DOHH2 (cell line): ENCODE measurements at regions not wholly inside any gene's neighbourhood (a gene's known extent, or its start where the extent isn't known, plus 50 kb on each side); places are given as distances from the start of the nearest gene placed in this dataset.

Experiments used
- H3F3A ChIP-seq: fragments of 200-600 bp; sonication (generic), shearing (Covaris generic); 2 replicates; pipeline ENCODE4 v1.6.0; 2016; ENCODE audit warnings: antibody characterized with exemption, mild to moderate bottlenecking; ENCODE audit not compliant: control insufficient read depth, insufficient read depth
- H3K27ac ChIP-seq: fragments of 200-600 bp; sonication (generic); 2 replicates; pipeline ENCODE4 v1.5.1; 2014; ENCODE audit warnings: low read depth, mild to moderate bottlenecking, low read length, moderate library complexity
- H3K27me3 ChIP-seq: fragments of 200-600 bp; sonication (generic); 2 replicates; pipeline ENCODE4 v1.6.1; 2014; ENCODE audit warnings: mild to moderate bottlenecking, low read length, mixed read lengths; ENCODE audit not compliant: control insufficient read depth
- H3K36me3 ChIP-seq: fragments of 200-600 bp; sonication (generic); 2 replicates; pipeline ENCODE4 v1.6.1; 2014; ENCODE audit warnings: mild to moderate bottlenecking, low read length, moderate library complexity, mixed read lengths; ENCODE audit not compliant: control insufficient read depth
- H3K4me1 ChIP-seq: fragments of 200-600 bp; sonication (generic); 2 replicates; pipeline ENCODE4 v1.6.1; 2014; ENCODE audit warnings: mild to moderate bottlenecking, low read length, mixed read lengths; ENCODE audit not compliant: control insufficient read depth
- H3K4me2 ChIP-seq: fragments of 200-600 bp; sonication (generic); 2 replicates; pipeline ENCODE4 v1.6.0; 2014; ENCODE audit warnings: mild to moderate bottlenecking, low read length, moderate library complexity
- H3K4me3 ChIP-seq: fragments of 200-600 bp; sonication (generic); 2 replicates; pipeline ENCODE4 v1.5.1; 2014; ENCODE audit warnings: mild to moderate bottlenecking, low read length, mixed read lengths
- H3K79me2 ChIP-seq: fragments of 200-600 bp; sonication (generic); 2 replicates; pipeline ENCODE4 v1.6.1; 2014; ENCODE audit warnings: mild to moderate bottlenecking, low read length, mixed read lengths; ENCODE audit not compliant: control insufficient read depth
- H3K9me2 ChIP-seq: fragments of 200-600 bp; sonication (generic); replicated peaks from 2 replicates; pipeline ENCODE4 v1.6.1; 2014; ENCODE audit warnings: mild to moderate bottlenecking, low read length, mixed read lengths; ENCODE audit not compliant: control insufficient read depth
- H3K9me3 ChIP-seq: fragments of 200-600 bp; sonication (generic); 2 replicates; pipeline ENCODE4 v1.6.1; 2014; ENCODE audit warnings: antibody characterized with exemption, low read length, mixed read lengths; ENCODE audit not compliant: control insufficient read depth, insufficient read depth
- H4K20me1 ChIP-seq: fragments of 200-600 bp; sonication (generic); 2 replicates; pipeline ENCODE4 v1.6.0; 2014; ENCODE audit warnings: low read depth, mild to moderate bottlenecking, antibody characterized with exemption, low read length, moderate library complexity; ENCODE audit not compliant: control insufficient read depth, insufficient read depth
- EZH2phosphoT487 ChIP-seq: fragments of 200-600 bp; sonication (generic); IDR thresholded peaks from 2 replicates; pipeline ENCODE4 v1.6.1; 2017; ENCODE audit warnings: borderline replicate concordance, mild to moderate bottlenecking, antibody characterized with exemption, low read length, moderate library complexity, mixed read lengths
- TF ChIP-seq, protein P1 (sequence below): fragments of 200-600 bp; sonication (generic); IDR thresholded peaks from one replicate; pipeline ENCODE4 v1.5.1; 2014; ENCODE audit warnings: antibody characterized with exemption, mild to moderate bottlenecking, low read depth, low read length; ENCODE audit not compliant: poor library complexity, severe bottlenecking

DNA sequence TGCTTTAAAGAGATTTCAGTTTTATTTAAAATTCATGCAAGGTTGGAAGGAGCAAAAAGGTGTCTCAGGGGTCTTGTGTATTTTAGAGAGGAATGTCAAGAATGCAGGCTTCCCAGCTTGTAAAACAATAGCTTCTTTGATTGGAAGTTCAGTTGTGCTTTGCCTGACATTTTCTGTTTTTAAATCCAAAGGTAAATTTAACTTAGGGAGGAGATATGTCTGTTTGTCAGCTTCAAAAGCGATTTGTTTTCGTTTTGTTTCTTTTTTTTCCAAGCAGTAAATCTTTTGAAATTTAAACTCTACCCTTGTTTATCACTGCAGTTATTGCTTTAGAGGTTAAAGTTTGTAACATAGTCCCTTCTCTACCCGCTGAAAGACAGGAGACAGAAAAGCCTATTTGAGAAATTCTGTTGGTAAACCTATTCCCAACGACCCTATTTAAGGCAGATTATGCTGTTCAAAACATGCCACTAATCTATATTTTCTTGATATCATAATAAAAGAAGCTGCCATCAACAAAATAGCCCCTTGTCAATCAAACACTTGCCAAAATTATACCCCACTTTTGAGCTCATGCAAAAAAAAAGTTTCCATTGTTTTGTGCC lies 639.6 kb downstream of the IRS1 start:
- Histone ChIP-seq H3K27ac (no peak overlapping the region), H3K36me3 (no peaks in the 10 kb centered on the region), H3K79me2 (no peaks in the 10 kb centered on the region), H3K27me3 (no peaks in the 10 kb centered on the region), H3K9me2 (no peaks in the 10 kb centered on the region), H3K4me2 (no peak overlapping the region), H3K4me3 (no peak overlapping the region), H3K4me1 (no peaks in the 10 kb centered on the region), H3F3A (no peaks in the 10 kb centered on the region), H3K9me3 (no peaks in the 10 kb centered on the region), H4K20me1 (no peaks in the 10 kb centered on the region)
- TF ChIP-seq, protein P1, sequence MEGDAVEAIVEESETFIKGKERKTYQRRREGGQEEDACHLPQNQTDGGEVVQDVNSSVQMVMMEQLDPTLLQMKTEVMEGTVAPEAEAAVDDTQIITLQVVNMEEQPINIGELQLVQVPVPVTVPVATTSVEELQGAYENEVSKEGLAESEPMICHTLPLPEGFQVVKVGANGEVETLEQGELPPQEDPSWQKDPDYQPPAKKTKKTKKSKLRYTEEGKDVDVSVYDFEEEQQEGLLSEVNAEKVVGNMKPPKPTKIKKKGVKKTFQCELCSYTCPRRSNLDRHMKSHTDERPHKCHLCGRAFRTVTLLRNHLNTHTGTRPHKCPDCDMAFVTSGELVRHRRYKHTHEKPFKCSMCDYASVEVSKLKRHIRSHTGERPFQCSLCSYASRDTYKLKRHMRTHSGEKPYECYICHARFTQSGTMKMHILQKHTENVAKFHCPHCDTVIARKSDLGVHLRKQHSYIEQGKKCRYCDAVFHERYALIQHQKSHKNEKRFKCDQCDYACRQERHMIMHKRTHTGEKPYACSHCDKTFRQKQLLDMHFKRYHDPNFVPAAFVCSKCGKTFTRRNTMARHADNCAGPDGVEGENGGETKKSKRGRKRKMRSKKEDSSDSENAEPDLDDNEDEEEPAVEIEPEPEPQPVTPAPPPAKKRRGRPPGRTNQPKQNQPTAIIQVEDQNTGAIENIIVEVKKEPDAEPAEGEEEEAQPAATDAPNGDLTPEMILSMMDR, result no peak

GRCh38 chr2:226158940-226159339 lies 640.7 kb downstream of the IRS1 start:
- peaks cover 4% of the 10 kb centered on the region; the same call in 1 of the 2 replicates for H3K4me1 ChIP-seq

DNA sequence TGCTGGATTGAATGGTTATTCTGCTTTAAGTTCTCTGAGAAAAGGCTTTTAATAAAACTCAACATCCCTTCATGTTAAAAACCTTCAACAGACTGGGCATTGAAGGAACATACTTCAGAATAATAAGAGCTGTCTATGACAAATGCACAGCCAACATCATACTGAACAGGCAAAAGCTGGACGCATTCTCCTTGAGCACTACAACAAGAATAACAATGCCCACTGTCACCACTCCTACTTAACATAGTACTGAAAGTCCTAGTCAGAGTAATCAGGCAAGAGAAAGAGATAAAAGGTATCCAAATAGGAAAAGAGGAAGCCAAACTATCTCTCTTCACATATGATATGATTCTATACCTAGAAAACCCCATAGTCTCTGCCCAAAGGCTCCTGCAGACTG lies 641.4 kb downstream of the IRS1 start:
- TF ChIP-seq EZH2phosphoT487, result no peak
- TF ChIP-seq, protein P1, result no peak
- Histone ChIP-seq H3K4me2 (no peak overlapping the region), H4K20me1 (no peaks in the 10 kb centered on the region)

More at GRCh38 chr2:226158940-226159339, 640.7 kb downstream of the IRS1 start:
- Histone ChIP-seq H3K36me3 (no peaks in the 10 kb centered on the region), H3F3A (no peaks in the 10 kb centered on the region), H3K27ac (no peak overlapping the region), H3K9me3 (no peaks in the 10 kb centered on the region), H3K27me3 (no peaks in the 10 kb centered on the region), H4K20me1 (no peaks in the 10 kb centered on the region), H3K4me3 (no peak overlapping the region), H3K9me2 (no peaks in the 10 kb centered on the region), H3K79me2 (no peaks in the 10 kb centered on the region), H3K4me2 (no peak overlapping the region)
- TF ChIP-seq EZH2phosphoT487, result no peak
- TF ChIP-seq, protein P1, result no peak

More for the DNA sequence above, 641.4 kb downstream of the IRS1 start:
- no peaks in the 10 kb centered on the region for H3F3A ChIP-seq
- no peaks in the 10 kb centered on the region for H3K9me2 ChIP-seq
- no peaks in the 10 kb centered on the region for H3K9me3 ChIP-seq
- H3K4me3 ChIP-seq, result no peak overlapping the region
- peaks cover 11% of the 10 kb centered on the region for H3K4me1 ChIP-seq
- no peaks in the 10 kb centered on the region for H3K36me3 ChIP-seq
- no peak overlapping the region for H3K27ac ChIP-seq
- H3K79me2 ChIP-seq, result no peaks in the 10 kb centered on the region
- no peaks in the 10 kb centered on the region for H3K27me3 ChIP-seq
